Fibroblast of villous mesenchyme (primary cell): ENCODE measurements at regions not wholly inside any gene's neighbourhood (a gene's known extent, or its start where the extent isn't known, plus 50 kb on each side); places are given as distances from the start of the nearest gene placed in this dataset.

ENCODE experiments used
- DNase-seq: peaks from one replicate; pipeline ENCODE4 v3.0.0-alpha.2; 2010; ENCODE audit warnings: low read depth
- H3K4me3 ChIP-seq: 2 replicates; pipeline ENCODE4 v1.5.1; 2011; ENCODE audit warnings: low read depth, mild to moderate bottlenecking, low read length
- TF ChIP-seq, protein P1 (sequence below): IDR thresholded peaks from 2 replicates; pipeline ENCODE4 v1.5.1; 2012; ENCODE audit warnings: low read depth, mild to moderate bottlenecking, low read length; ENCODE audit not compliant: insufficient read depth

DNA sequence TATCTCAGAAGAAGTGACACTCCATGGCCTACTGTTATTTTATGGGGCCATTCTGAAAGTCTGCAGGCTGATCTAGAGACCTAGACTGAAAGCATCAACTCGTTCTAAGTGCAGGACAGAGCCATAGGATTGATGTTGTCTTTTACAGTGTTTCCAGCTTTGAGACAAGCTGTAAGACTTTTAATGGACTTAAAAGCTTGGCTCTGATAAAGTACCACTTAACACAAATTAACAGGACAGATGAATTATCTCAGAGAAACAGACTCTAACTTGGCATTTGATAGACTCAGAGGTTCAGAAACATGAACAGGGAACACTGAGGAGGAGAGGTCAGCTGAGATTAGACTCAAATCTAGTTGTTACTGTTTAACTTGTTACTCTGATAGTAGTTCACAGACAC lies 203.2 kb downstream of the TLR4 start:
- no peak overlapping the region for H3K4me3 ChIP-seq
- no peak for DNase-seq
- TF ChIP-seq, protein P1, sequence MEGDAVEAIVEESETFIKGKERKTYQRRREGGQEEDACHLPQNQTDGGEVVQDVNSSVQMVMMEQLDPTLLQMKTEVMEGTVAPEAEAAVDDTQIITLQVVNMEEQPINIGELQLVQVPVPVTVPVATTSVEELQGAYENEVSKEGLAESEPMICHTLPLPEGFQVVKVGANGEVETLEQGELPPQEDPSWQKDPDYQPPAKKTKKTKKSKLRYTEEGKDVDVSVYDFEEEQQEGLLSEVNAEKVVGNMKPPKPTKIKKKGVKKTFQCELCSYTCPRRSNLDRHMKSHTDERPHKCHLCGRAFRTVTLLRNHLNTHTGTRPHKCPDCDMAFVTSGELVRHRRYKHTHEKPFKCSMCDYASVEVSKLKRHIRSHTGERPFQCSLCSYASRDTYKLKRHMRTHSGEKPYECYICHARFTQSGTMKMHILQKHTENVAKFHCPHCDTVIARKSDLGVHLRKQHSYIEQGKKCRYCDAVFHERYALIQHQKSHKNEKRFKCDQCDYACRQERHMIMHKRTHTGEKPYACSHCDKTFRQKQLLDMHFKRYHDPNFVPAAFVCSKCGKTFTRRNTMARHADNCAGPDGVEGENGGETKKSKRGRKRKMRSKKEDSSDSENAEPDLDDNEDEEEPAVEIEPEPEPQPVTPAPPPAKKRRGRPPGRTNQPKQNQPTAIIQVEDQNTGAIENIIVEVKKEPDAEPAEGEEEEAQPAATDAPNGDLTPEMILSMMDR: no peak

DNA sequence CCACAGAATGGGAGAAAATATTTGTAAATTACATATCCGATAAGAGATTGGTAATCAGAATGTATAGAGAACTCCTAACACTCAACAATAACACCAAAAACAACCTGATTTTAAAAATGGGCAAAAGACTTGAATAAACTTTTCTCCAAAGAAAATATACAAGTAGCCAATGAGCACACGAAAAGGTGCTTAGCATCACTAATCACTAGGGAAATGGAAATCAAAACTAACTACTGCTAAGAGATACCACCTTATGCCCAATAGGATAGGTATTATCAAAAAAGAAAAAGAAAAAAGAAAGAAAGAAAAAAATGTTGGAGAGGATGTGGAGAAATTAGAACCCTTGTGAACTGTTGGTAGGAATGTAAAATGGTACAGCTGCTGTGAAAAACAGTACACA lies 212.1 kb downstream of the TLR4 start:
- no peak overlapping the region for H3K4me3 ChIP-seq
- DNase-seq: no peak
- TF ChIP-seq, protein P1: no peak

DNA sequence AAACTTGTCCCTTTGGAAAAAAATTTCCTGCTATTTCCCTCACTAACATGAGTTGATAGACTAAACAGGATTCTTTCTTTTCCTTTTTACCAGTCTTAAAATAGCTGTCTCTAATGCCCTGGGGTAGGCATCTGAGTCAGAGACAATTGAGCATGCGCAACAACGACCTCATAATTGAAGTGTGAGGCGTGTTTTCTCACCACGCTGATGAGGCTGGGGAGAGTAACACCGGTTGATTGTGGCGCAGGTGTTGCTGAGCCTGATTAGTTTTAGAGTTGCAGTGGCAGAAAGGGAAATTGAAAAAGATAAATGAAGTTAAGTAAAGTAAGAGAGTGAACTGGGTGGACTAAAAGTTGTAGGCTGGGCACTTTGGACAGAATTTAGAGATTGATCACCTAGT lies 213.7 kb downstream of the TLR4 start:
- no peak overlapping the region for H3K4me3 ChIP-seq
- TF ChIP-seq, protein P1: no peak
- no peak for DNase-seq

DNA sequence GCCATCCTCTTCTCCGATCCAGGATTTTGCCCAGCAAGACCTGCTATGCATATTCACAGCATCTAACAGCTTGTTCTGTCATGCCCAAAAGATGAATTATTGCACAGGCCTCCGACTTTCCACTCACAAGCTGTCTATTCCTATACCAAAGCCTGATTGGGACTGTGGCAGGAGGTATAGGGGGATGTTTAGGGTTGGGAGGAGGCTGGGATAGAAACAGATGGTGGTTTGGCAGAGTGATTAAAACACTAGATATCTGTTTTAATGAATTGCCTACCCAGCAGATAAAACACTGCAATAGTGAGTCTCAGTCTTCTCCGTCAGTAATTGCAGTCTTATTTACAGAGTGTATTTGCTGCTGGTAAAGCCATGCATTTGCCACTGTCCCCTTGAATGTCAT lies 215.3 kb downstream of the TLR4 start:
- DNase-seq: no peak
- H3K4me3 ChIP-seq: no peak overlapping the region
- TF ChIP-seq, protein P1: no peak

DNA sequence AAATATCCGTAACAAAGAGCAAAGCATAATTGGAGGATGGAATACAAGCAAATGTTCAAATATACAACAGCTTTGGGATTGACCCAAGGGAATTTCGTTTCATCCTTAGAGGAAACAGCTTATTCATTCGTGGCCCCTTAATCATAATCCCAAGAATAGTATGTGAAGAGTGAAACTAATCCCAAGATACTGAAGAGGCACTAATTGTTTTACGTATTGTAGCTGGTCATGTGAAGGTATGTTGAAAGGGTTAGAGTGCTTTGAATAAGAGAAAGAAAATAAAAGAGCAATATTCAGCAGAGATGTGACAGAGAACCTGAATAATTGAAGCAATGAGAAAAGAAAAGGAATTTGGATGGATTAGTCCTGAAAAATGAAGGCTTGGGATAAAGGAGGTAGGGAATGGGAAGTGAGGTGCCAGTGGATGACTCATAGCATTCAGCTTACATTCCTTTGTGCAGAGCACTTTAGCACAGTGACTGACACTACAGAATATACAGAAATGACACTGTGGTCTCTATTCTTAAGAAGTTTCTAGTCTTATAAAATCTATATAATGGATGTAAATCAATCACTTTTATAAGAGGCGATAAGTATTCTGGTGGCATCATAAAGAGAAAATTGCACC lies 221.9 kb downstream of the TLR4 start:
- H3K4me3 ChIP-seq: no peak overlapping the region
- TF ChIP-seq, protein P1: no peak
- no peak for DNase-seq

DNA sequence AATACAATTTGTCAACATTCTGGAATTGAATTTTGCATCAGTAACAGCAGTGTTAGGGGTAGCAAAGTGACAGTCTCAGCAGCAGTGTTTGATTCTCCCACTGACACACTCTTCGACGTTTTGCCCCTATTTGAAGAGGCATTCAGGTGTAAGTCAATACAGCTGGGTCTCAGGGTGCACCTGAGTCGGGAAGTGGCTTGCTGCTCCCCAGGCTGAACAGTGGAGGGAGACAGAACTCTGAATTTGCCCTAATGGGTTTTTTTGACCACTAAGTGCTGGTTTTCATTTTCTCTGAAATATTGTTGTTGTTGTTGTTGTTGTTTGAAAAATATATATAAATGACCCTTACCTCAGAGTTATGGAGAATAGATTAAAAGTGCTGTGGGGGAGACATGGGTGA lies 223.2 kb downstream of the TLR4 start:
- TF ChIP-seq, protein P1: no peak
- no peak overlapping the region for H3K4me3 ChIP-seq
- no peak for DNase-seq

DNA sequence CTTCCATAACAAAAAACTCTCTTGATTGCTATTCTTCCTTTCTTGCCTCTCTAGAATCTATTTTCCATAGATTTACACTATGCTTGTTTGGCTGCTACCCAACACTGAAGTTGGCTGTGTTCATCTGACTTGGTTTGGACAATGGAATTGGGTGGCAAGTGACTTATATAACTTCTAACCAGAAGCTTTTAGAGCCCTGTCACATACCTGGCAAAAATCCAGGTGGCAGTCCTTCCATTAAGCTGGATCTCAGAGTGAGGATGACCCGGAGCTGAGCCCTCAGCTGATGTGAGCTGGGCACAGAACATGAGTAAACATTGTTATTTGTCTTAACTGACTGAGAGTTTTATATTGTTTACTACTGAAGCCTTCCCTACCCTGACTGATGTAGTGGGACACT lies 225.7 kb downstream of the TLR4 start:
- no peak overlapping the region for H3K4me3 ChIP-seq
- DNase-seq: no peak
- TF ChIP-seq, protein P1: no peak
